GM19328 (cell line): ENCODE measurements at regions not wholly inside any gene's neighbourhood (a gene's known extent, or its start where the extent isn't known, plus 50 kb on each side); places are given as distances from the start of the nearest gene placed in this dataset.

Source experiments
- ATAC-seq: cut with Tn5 transposase; IDR thresholded peaks from one replicate; pipeline ENCODE4 v1.9.1; 2021; ENCODE audit warnings: mild to moderate bottlenecking, moderate library complexity; ENCODE audit not compliant: unreplicated experiment

- ATAC-seq = no peak
These were observed 58.8 kb upstream of the ZNF804B start for GRCh38 chr7:88700725-88701124.

GRCh38 chr7:88694207-88694606 lies 65.3 kb upstream of the ZNF804B start:
- no peak for ATAC-seq

GRCh38 chr7:88693131-88693530 lies 66.4 kb upstream of the ZNF804B start:
- ATAC-seq = no peak

GRCh38 chr7:88692493-88692892 lies 67.0 kb upstream of the ZNF804B start:
- ATAC-seq = no peak

- ATAC-seq = no peak
These were observed 69.7 kb upstream of the ZNF804B start for GRCh38 chr7:88689821-88690220.

- ATAC-seq = no peak
These were observed 71.3 kb upstream of the ZNF804B start for GRCh38 chr7:88688222-88688621.

GRCh38 chr7:88686468-88687229 lies 72.9 kb upstream of the ZNF804B start:
- no peak for ATAC-seq

GRCh38 chr7:88681682-88682081 lies 77.8 kb upstream of the ZNF804B start:
- no peak for ATAC-seq

GRCh38 chr7:88670536-88670935 lies 89.0 kb upstream of the ZNF804B start:
- ATAC-seq = no peak

GRCh38 chr7:88669913-88670312 lies 89.6 kb upstream of the ZNF804B start:
- ATAC-seq = no peak

- ATAC-seq = no peak
These were observed 90.9 kb upstream of the ZNF804B start for GRCh38 chr7:88668591-88668990.

GRCh38 chr7:88666626-88667025 lies 92.9 kb upstream of the ZNF804B start:
- ATAC-seq = no peak

GRCh38 chr7:88665892-88666514 lies 93.5 kb upstream of the ZNF804B start:
- no peak for ATAC-seq

GRCh38 chr7:88664630-88665233 lies 94.8 kb upstream of the ZNF804B start:
- no peak for ATAC-seq

- ATAC-seq = no peak
These were observed 97.6 kb upstream of the ZNF804B start for GRCh38 chr7:88661921-88662320.

- no peak for ATAC-seq
These were observed 111.7 kb upstream of the ZNF804B start for GRCh38 chr7:88647825-88648224.

- ATAC-seq = no peak
These were observed 120.9 kb upstream of the ZNF804B start for GRCh38 chr7:88638583-88638982.

GRCh38 chr7:88637795-88638194 lies 121.7 kb upstream of the ZNF804B start:
- ATAC-seq = no peak

- no peak for ATAC-seq
These were observed 124.4 kb upstream of the ZNF804B start for GRCh38 chr7:88635149-88635548.

- ATAC-seq = no peak
These were observed 129.9 kb upstream of the ZNF804B start for GRCh38 chr7:88629559-88629958.

GRCh38 chr7:88628363-88629085 lies 131.0 kb upstream of the ZNF804B start:
- ATAC-seq = peak; percentile 99

- no peak for ATAC-seq
These were observed 142.3 kb upstream of the ZNF804B start for GRCh38 chr7:88617185-88617584.
